ENCODE measurements at regions not wholly inside any gene's neighbourhood (a gene's known extent, or its start where the extent isn't known, plus 50 kb on each side); places are given as distances from the start of the nearest gene placed in this dataset.
"Not testable (repeated sequence)": the region's sequence is repeated elsewhere in the genome, so short reads cannot be mapped to it uniquely, and the experiment has no call there.

GRCh38 chr6:101167638-101168037 lies 225.9 kb upstream of the GRIK2 start:
- Mint-ChIP-seq H3K4me3 (ENCODE audit: unreplicated experiment) (no peak overlapping the region), H3K36me3 (ENCODE audit: insufficient read depth, unreplicated experiment) (no peaks in the 10 kb centered on the region), H3K27me3 (ENCODE audit: insufficient read depth, unreplicated experiment) (peaks cover 3% of the 10 kb centered on the region), H3K27ac (ENCODE audit: unreplicated experiment) (no peak overlapping the region), H3K4me1 (ENCODE audit: low read depth, unreplicated experiment) (no peaks in the 10 kb centered on the region), H3K9me3 (ENCODE audit: unreplicated experiment) (peaks cover 29% of the 10 kb centered on the region)
- no TSS peak for BruUV-seq (replicated peaks)
- Histone ChIP-seq H3K4me3 (ENCODE audit: low read depth, low read length) (no peak overlapping the region), H3K4me1 (no peaks in the 10 kb centered on the region), H3K36me3 (ENCODE audit: control insufficient read depth, insufficient read depth, low read length) (no peaks in the 10 kb centered on the region), H3K9me3 (no peaks in the 10 kb centered on the region), H3K27me3 (replicated peaks; ENCODE audit: control insufficient read depth, insufficient read depth, low read length) (no peaks in the 10 kb centered on the region)
- intact Hi-C loops (cut with micrococcal nuclease; ENCODE audit: unreplicated experiment), result no loop called here
- DNase-seq, result no peak
- TF ChIP-seq CTCF (IDR thresholded peaks at IDR 0.05; ENCODE audit: insufficient read depth in 1 of 2, low read depth in 1 of 2, low read length in 1 of 2, severe bottlenecking in 1 of 2, unreplicated experiment in 1 of 2), result no peak
- ChIA-PET POLR2A (no interaction called here), CTCF (no interaction called here)

- DNase-seq; H3K4me1 Mint-ChIP-seq (ENCODE audit: low read depth, unreplicated experiment); BruUV-seq (replicated peaks); H3K9me3 ChIP-seq; H3K27me3 ChIP-seq (replicated peaks; ENCODE audit: control insufficient read depth, insufficient read depth, low read length); H3K27ac Mint-ChIP-seq (ENCODE audit: unreplicated experiment); POLR2A ChIA-PET; H3K4me3 Mint-ChIP-seq (ENCODE audit: unreplicated experiment); H3K4me1 ChIP-seq; H3K36me3 ChIP-seq (ENCODE audit: control insufficient read depth, insufficient read depth, low read length); H3K4me3 ChIP-seq (ENCODE audit: low read depth, low read length); H3K36me3 Mint-ChIP-seq (ENCODE audit: insufficient read depth, unreplicated experiment); intact Hi-C loops (cut with micrococcal nuclease; ENCODE audit: unreplicated experiment); H3K27me3 Mint-ChIP-seq (ENCODE audit: insufficient read depth, unreplicated experiment); CTCF ChIA-PET: not testable (repeated sequence)
- peaks cover 29% of the 10 kb centered on the region for H3K9me3 Mint-ChIP-seq (ENCODE audit: unreplicated experiment)
These were observed 222.5 kb upstream of the GRIK2 start for GRCh38 chr6:101171049-101171448.

- Mint-ChIP-seq H3K36me3 (ENCODE audit: insufficient read depth, unreplicated experiment) (no peaks in the 10 kb centered on the region), H3K27me3 (ENCODE audit: insufficient read depth, unreplicated experiment) (no peaks in the 10 kb centered on the region), H3K9me3 (ENCODE audit: unreplicated experiment) (no peaks in the 10 kb centered on the region), H3K27ac (ENCODE audit: unreplicated experiment) (no peak overlapping the region), H3K4me3 (ENCODE audit: unreplicated experiment) (no peak overlapping the region), H3K4me1 (ENCODE audit: low read depth, unreplicated experiment) (no peaks in the 10 kb centered on the region)
- no peaks in the 10 kb centered on the region for H3K36me3 ChIP-seq (ENCODE audit: control insufficient read depth, insufficient read depth, low read length)
- intact Hi-C loops (cut with micrococcal nuclease; ENCODE audit: unreplicated experiment), result no loop called here
- H3K4me1 ChIP-seq, result no peaks in the 10 kb centered on the region
- BruUV-seq (replicated peaks), result no TSS peak
- no peak overlapping the region for H3K4me3 ChIP-seq (ENCODE audit: low read depth, low read length)
- no peaks in the 10 kb centered on the region for H3K9me3 ChIP-seq
- H3K27me3 ChIP-seq (replicated peaks; ENCODE audit: control insufficient read depth, insufficient read depth, low read length), result no peaks in the 10 kb centered on the region
- no peak for TF ChIP-seq CTCF (IDR thresholded peaks at IDR 0.05; ENCODE audit: insufficient read depth in 1 of 2, low read depth in 1 of 2, low read length in 1 of 2, severe bottlenecking in 1 of 2, unreplicated experiment in 1 of 2)
- ChIA-PET POLR2A (no interaction called here), CTCF (no interaction called here)
- DNase-seq, result no peak
These were observed 214.8 kb upstream of the GRIK2 start for GRCh38 chr6:101178748-101179147.

GRCh38 chr6:101181006-101181405 lies 212.5 kb upstream of the GRIK2 start:
- H3K27me3 ChIP-seq (replicated peaks; ENCODE audit: control insufficient read depth, insufficient read depth, low read length), result no peaks in the 10 kb centered on the region
- intact Hi-C loops (cut with micrococcal nuclease; ENCODE audit: unreplicated experiment), result no loop called here
- no peak overlapping the region for H3K4me3 ChIP-seq (ENCODE audit: low read depth, low read length)
- no peaks in the 10 kb centered on the region for H3K36me3 Mint-ChIP-seq (ENCODE audit: insufficient read depth, unreplicated experiment)
- H3K4me3 Mint-ChIP-seq (ENCODE audit: unreplicated experiment), result no peak overlapping the region
- H3K27me3 Mint-ChIP-seq (ENCODE audit: insufficient read depth, unreplicated experiment), result no peaks in the 10 kb centered on the region
- no peaks in the 10 kb centered on the region for H3K36me3 ChIP-seq (ENCODE audit: control insufficient read depth, insufficient read depth, low read length)
- ChIA-PET CTCF (no interaction called here), POLR2A (no interaction called here)
- no peak for DNase-seq
- H3K9me3 Mint-ChIP-seq (ENCODE audit: unreplicated experiment), result no peaks in the 10 kb centered on the region
- no TSS peak for BruUV-seq (replicated peaks)
- no peaks in the 10 kb centered on the region for H3K4me1 Mint-ChIP-seq (ENCODE audit: low read depth, unreplicated experiment)
- no peak overlapping the region for H3K27ac Mint-ChIP-seq (ENCODE audit: unreplicated experiment)
- H3K9me3 ChIP-seq, result no peaks in the 10 kb centered on the region
- no peak for TF ChIP-seq CTCF (IDR thresholded peaks at IDR 0.05; ENCODE audit: insufficient read depth in 1 of 2, low read depth in 1 of 2, low read length in 1 of 2, severe bottlenecking in 1 of 2, unreplicated experiment in 1 of 2)
- H3K4me1 ChIP-seq, result no peaks in the 10 kb centered on the region

GRCh38 chr6:101188285-101188798 lies 205.2 kb upstream of the GRIK2 start:
- H3K4me3 Mint-ChIP-seq (ENCODE audit: unreplicated experiment); H3K9me3 Mint-ChIP-seq (ENCODE audit: unreplicated experiment); H3K9me3 ChIP-seq; CTCF ChIA-PET; DNase-seq; BruUV-seq (replicated peaks); H3K27me3 ChIP-seq (replicated peaks; ENCODE audit: control insufficient read depth, insufficient read depth, low read length); H3K27me3 Mint-ChIP-seq (ENCODE audit: insufficient read depth, unreplicated experiment); H3K36me3 ChIP-seq (ENCODE audit: control insufficient read depth, insufficient read depth, low read length); intact Hi-C loops (cut with micrococcal nuclease; ENCODE audit: unreplicated experiment); H3K36me3 Mint-ChIP-seq (ENCODE audit: insufficient read depth, unreplicated experiment); POLR2A ChIA-PET; H3K4me1 ChIP-seq; H3K4me3 ChIP-seq (ENCODE audit: low read depth, low read length); H3K27ac Mint-ChIP-seq (ENCODE audit: unreplicated experiment); H3K4me1 Mint-ChIP-seq (ENCODE audit: low read depth, unreplicated experiment): not testable (repeated sequence)

All from Caco-2 (cell line).